ENCODE measurements at regions not wholly inside any gene's neighbourhood (a gene's known extent, or its start where the extent isn't known, plus 50 kb on each side); places are given as distances from the start of the nearest gene placed in this dataset.

DNA sequence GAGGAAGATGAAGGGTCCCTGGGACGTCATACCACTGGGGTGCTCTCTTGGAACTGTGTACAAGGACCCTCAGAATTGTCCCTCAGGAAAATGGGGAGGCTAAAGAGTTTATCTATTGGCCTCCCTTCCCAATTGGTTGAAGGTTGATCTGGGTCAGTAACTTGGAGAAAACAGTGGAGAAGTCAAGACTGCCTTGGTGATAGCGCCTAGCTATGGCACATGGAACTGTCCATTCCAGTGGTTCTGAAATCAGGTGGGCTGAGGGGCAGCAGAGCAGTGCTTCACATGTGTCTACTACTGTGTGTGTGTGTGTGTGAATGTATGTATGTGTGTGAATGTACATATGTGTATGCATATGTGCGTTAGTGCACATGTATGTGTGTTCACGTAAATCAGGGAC, 316.1 kb downstream of the AACS start:
- H3K27ac ChIP-seq = no peak overlapping the region
- peaks cover 5% of the 10 kb centered on the region for H3K27me3 Mint-ChIP-seq (ENCODE audit: insufficient read depth, low read depth)
- no peak overlapping the region for H3K4me3 ChIP-seq
- H3K4me1 ChIP-seq = peaks cover 8% of the 10 kb centered on the region
- no peaks in the 10 kb centered on the region for H3K9me3 ChIP-seq (ENCODE audit: low read depth)
- H3K4me3 Mint-ChIP-seq = no peak overlapping the region
- no peak overlapping the region for H3K9ac ChIP-seq
- H3K36me3 Mint-ChIP-seq = no peaks in the 10 kb centered on the region
- H3K27ac Mint-ChIP-seq = no peak overlapping the region
- H3K4me1 Mint-ChIP-seq = peaks cover 3% of the 10 kb centered on the region
- no peaks in the 10 kb centered on the region for H3K27me3 ChIP-seq
- H3K9me3 Mint-ChIP-seq = no peaks in the 10 kb centered on the region
- DNase-seq (ENCODE audit: low spot score) = peak; percentile 58
- no peak overlapping the region for H3K4me2 ChIP-seq
- no peak overlapping the region for H2AFZ ChIP-seq (replicated peaks)
- H4K20me1 ChIP-seq (ENCODE audit: low read depth) = peaks cover 5% of the 10 kb centered on the region
- no peaks in the 10 kb centered on the region for H3F3A ChIP-seq (ENCODE audit: low read depth)
- H3K36me3 ChIP-seq = no peaks in the 10 kb centered on the region
- TF ChIP-seq, protein P1, sequence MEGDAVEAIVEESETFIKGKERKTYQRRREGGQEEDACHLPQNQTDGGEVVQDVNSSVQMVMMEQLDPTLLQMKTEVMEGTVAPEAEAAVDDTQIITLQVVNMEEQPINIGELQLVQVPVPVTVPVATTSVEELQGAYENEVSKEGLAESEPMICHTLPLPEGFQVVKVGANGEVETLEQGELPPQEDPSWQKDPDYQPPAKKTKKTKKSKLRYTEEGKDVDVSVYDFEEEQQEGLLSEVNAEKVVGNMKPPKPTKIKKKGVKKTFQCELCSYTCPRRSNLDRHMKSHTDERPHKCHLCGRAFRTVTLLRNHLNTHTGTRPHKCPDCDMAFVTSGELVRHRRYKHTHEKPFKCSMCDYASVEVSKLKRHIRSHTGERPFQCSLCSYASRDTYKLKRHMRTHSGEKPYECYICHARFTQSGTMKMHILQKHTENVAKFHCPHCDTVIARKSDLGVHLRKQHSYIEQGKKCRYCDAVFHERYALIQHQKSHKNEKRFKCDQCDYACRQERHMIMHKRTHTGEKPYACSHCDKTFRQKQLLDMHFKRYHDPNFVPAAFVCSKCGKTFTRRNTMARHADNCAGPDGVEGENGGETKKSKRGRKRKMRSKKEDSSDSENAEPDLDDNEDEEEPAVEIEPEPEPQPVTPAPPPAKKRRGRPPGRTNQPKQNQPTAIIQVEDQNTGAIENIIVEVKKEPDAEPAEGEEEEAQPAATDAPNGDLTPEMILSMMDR (IDR thresholded peaks at IDR 0.05) = no peak
- no peak for TF ChIP-seq EZH2 (IDR thresholded peaks at IDR 0.05)
- no peak for TF ChIP-seq EZH2phosphoT487 (IDR thresholded peaks at IDR 0.05)
- H3K79me2 ChIP-seq (ENCODE audit: low read depth) = no peaks in the 10 kb centered on the region

DNA sequence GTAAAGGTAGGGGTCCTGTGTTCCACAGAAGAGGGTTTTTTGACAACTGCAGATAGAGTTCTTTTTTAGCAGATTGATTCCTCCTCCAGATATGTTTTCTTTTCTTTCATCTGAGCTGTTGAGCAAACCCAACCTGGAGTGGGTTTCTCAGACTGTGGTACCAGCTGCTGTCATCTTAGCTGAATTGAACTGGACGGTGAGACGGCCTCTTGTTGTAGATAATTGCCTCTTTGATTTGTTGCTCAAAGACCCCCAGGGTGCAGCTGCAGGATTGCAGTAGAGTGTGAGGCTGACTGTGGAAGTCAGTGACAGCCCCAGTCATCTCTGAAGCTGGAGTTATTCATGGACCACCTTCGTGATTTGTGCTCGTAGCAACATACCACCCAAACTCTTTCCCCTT, 317.7 kb downstream of the AACS start:
- Histone ChIP-seq H3K9me3 (ENCODE audit: low read depth) (no peaks in the 10 kb centered on the region), H3K4me2 (peak overlapping the region; percentile 4), H3F3A (ENCODE audit: low read depth) (no peaks in the 10 kb centered on the region), H3K36me3 (no peaks in the 10 kb centered on the region), H3K4me3 (no peak overlapping the region), H4K20me1 (ENCODE audit: low read depth) (peaks cover 5% of the 10 kb centered on the region), H3K27me3 (no peaks in the 10 kb centered on the region), H2AFZ (replicated peaks) (no peak overlapping the region), H3K9ac (no peak overlapping the region), H3K4me1 (peaks cover 8% of the 10 kb centered on the region), H3K79me2 (ENCODE audit: low read depth) (no peaks in the 10 kb centered on the region), H3K27ac (no peak overlapping the region)
- no peak overlapping the region for H3K27ac Mint-ChIP-seq
- H3K27me3 Mint-ChIP-seq (ENCODE audit: insufficient read depth, low read depth) = peaks cover 3% of the 10 kb centered on the region
- peaks cover 3% of the 10 kb centered on the region for H3K4me1 Mint-ChIP-seq
- TF ChIP-seq EZH2phosphoT487 (IDR thresholded peaks at IDR 0.05) (no peak), EZH2 (IDR thresholded peaks at IDR 0.05) (no peak)
- TF ChIP-seq, protein P1 (IDR thresholded peaks at IDR 0.05) = no peak
- no peaks in the 10 kb centered on the region for H3K9me3 Mint-ChIP-seq
- no peak overlapping the region for H3K4me3 Mint-ChIP-seq
- H3K36me3 Mint-ChIP-seq = no peaks in the 10 kb centered on the region
- peak; percentile 29 for DNase-seq (ENCODE audit: low spot score)

DNA sequence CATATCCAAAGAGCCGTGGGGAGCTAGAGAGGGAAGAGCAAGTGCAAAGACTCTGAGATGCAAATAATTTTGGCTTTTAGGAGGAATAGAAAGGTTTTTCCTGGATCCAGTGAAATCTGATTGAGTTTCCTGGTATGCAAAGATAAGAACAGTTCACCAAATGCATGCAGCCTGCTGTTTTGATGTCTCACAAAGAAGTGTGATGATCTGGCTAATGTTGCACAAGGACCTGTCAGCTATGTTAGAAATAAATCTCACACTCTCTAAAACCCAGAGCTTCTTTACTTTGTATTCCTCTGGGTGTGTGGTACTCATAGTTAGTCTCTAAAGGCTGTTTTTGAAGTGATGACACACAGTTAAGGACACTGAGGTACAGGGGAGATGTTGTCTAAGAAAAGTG, 321.4 kb downstream of the AACS start:
- Mint-ChIP-seq H3K9me3 (peaks cover 2% of the 10 kb centered on the region), H3K4me3 (no peak overlapping the region), H3K4me1 (peaks cover 5% of the 10 kb centered on the region), H3K27ac (no peak overlapping the region), H3K27me3 (ENCODE audit: insufficient read depth, low read depth) (peaks cover 8% of the 10 kb centered on the region), H3K36me3 (no peaks in the 10 kb centered on the region)
- H3K36me3 ChIP-seq = no peaks in the 10 kb centered on the region
- TF ChIP-seq EZH2 (IDR thresholded peaks at IDR 0.05) (no peak), EZH2phosphoT487 (IDR thresholded peaks at IDR 0.05) (no peak)
- TF ChIP-seq, protein P1 (IDR thresholded peaks at IDR 0.05) = no peak
- DNase-seq (ENCODE audit: low spot score) = no peak
- H2AFZ ChIP-seq (replicated peaks) = no peak overlapping the region
- H3K9me3 ChIP-seq (ENCODE audit: low read depth) = no peaks in the 10 kb centered on the region
- H3K79me2 ChIP-seq (ENCODE audit: low read depth) = no peaks in the 10 kb centered on the region
- no peak overlapping the region for H3K27ac ChIP-seq
- no peak overlapping the region for H3K4me2 ChIP-seq
- no peak overlapping the region for H3K9ac ChIP-seq
- H3K27me3 ChIP-seq = no peaks in the 10 kb centered on the region
- no peak overlapping the region for H3K4me3 ChIP-seq
- H3K4me1 ChIP-seq = peaks cover 8% of the 10 kb centered on the region
- no peaks in the 10 kb centered on the region for H3F3A ChIP-seq (ENCODE audit: low read depth)
- peaks cover under 1% of the 10 kb centered on the region for H4K20me1 ChIP-seq (ENCODE audit: low read depth)
